Urinary bladder (tissue), 3 donors: ENCODE measurements at regions not wholly inside any gene's neighbourhood (a gene's known extent, or its start where the extent isn't known, plus 50 kb on each side); places are given as distances from the start of the nearest gene placed in this dataset.

Source experiments
- DNase-seq: peaks from one replicate; pipeline ENCODE4 v3.0.0-alpha.2; 2015; ENCODE audit errors: extremely low spot score
- H3K27ac ChIP-seq: one replicate; pipeline ENCODE4 v1.5.1; 2013; ENCODE audit warnings: low read depth, mild to moderate bottlenecking, moderate library complexity
- H3K36me3 ChIP-seq: one replicate; pipeline ENCODE4 v1.6.1; 2013; ENCODE audit warnings: mild to moderate bottlenecking, moderate library complexity; ENCODE audit not compliant: insufficient read depth
- H3K4me1 ChIP-seq: one replicate; pipeline ENCODE4 v1.6.1; 2013; ENCODE audit warnings: mild to moderate bottlenecking, moderate library complexity; ENCODE audit not compliant: insufficient read depth
- H3K4me3 ChIP-seq: one replicate; pipeline ENCODE4 v1.5.1; 2013; ENCODE audit warnings: low read depth, low read length
- WGBS: extraction: QIAGEN DNeasy Blood & Tissue Kit; methylation state at CpG from one replicate; pipeline ENCODE4 v1.1.7; 2013; 5-methylcytosine and 5-hydroxymethylcytosine counted together
- donor health status: healthy with polysubstance abuse.
- donor health status: healthy.

DNA sequence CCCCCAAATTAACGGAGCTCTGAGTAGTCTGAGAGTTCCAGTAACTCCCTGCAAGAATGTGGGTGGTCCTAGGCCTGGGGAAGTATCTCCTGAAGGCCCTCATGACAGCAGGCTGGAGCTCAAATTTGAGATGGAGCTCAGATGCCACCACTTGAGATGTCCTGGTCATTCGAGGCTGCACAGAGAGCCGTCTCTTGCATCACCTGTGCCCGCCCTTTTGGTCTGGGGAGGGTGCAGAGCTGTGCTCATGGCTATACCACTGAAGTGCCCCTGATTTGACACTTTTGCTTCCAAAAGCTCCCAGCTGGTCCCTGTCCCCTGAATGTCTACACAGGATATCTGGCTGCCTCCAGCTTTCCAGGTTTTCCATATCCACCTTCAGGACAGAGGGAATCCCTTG, 214.0 kb upstream of the B3GAT1 start:
- DNase-seq, result no peak
- WGBS, result 75% methylated on average over 4 of the region's 4 CpGs

DNA sequence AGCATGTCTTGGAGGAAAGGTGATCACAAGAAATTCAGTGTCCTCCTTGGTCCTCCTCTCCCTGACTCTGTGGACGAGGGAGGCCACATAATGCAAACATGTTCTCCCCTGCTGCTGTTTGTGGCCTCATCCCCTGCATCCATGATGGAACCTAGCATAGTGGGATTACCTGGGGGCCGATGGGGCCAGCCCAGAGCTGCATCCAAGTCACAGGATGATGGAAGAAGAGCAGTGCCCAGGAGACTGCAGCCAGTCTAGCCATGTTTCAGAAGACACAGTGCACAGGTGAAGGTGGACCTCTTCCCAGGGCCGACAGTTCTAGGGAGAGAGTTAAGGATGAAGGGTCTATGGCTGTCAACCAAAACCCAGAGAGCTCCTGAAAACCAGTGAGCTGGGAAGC, 213.6 kb upstream of the B3GAT1 start:
- Histone ChIP-seq H3K4me3 (no peak overlapping the region), H3K27ac (no peak overlapping the region), H3K36me3 (no peaks in the 10 kb centered on the region), H3K4me1 (no peaks in the 10 kb centered on the region)
- WGBS, result 78% methylated on average over 3 of the region's 3 CpGs
- DNase-seq, result no peak

More for the DNA sequence above, 214.0 kb upstream of the B3GAT1 start:
- Histone ChIP-seq H3K36me3 (no peaks in the 10 kb centered on the region), H3K4me3 (no peak overlapping the region), H3K27ac (no peak overlapping the region), H3K4me1 (no peaks in the 10 kb centered on the region)

DNA sequence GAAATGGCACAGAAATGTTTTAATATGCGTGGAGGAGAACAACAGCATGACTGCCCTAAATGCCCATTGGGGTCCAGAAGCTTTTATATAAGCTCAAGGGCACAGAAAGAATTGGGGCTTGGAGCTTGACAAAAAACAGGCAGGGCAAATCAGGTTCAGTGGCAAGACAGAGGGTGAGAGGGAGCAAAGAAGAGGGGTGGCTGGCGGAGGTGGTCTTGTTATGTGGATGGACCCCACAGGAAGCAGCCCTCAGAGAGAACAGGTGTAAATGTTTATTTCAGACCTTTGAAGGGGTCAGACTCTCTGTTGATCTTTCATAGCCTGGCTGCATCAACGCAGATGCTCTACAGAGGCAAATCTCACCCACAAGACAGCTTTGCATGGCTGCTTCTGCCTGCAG, 213.1 kb upstream of the B3GAT1 start:
- WGBS, result 77% methylated on average over 3 of the region's 3 CpGs
- Histone ChIP-seq H3K4me3 (no peak overlapping the region), H3K27ac (no peak overlapping the region), H3K36me3 (no peaks in the 10 kb centered on the region), H3K4me1 (no peaks in the 10 kb centered on the region)
- DNase-seq, result no peak

DNA sequence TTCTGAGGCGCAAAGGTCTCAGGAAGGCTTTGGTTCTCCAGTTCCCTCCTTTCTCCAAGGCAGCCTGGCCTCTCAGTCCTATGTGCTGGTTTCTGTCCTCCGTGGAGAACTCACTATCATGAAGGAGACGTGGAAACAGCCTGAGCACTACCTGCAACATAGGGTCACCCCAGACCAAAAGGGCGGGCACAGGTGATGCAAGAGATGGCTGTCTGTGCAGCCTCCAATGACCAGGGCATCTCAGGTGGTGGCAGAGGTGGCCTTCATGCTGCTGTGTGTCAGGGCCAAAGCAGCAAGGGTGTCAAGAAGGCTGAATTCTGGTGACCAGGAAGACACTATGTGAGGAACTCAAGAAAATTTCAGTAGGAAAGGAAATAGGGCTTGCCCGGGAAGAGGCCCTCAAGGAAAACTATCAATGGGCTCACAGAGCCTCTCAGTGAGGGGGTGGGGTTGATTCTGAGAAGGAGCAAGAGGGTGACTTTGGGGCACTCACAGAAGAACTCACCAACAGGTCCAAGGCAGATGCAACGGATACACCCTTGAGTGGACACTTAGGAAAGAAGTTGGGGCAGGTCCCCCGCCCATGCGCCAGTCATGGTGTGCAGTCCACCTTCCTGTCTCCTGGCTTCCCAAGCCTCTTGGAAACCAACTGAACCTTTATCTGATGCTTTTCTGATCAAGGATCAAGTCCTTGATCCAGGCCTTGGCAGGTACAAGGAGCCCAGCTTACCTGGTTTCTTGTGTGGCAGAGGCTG, 212.3 kb upstream of the B3GAT1 start:
- DNase-seq, result no peak

DNA sequence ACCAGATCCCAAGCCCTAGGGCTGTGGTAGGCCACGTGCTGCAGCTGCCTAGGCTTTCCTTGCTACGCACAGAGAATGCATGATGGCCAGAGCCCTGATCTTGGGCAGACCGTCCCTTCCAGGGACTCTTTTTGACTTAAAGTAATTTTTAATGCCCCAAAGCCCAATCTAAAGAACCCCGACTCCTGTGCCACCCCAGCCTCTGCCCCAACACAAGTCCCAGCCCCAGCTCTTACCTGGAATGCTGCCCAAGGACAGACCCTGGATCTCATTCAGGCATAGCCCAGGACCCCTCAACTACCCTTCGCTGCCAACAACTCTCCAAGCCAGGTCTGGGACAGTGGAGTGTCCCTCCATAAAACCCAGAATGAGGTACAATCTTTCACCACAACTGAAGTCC, 211.7 kb upstream of the B3GAT1 start:
- H3K4me1 ChIP-seq, result no peaks in the 10 kb centered on the region
- H3K4me3 ChIP-seq, result no peak overlapping the region
- WGBS, result 92% methylated on average over 5 of the region's 5 CpGs
- DNase-seq, result no peak
- no peak overlapping the region for H3K27ac ChIP-seq
- H3K36me3 ChIP-seq, result no peaks in the 10 kb centered on the region

More for the DNA sequence above, 212.3 kb upstream of the B3GAT1 start:
- no peaks in the 10 kb centered on the region for H3K4me1 ChIP-seq
- 86% methylated on average over 8 of the region's 8 CpGs for WGBS
- H3K4me3 ChIP-seq, result no peak overlapping the region
- H3K36me3 ChIP-seq, result no peaks in the 10 kb centered on the region
- H3K27ac ChIP-seq, result no peak overlapping the region

DNA sequence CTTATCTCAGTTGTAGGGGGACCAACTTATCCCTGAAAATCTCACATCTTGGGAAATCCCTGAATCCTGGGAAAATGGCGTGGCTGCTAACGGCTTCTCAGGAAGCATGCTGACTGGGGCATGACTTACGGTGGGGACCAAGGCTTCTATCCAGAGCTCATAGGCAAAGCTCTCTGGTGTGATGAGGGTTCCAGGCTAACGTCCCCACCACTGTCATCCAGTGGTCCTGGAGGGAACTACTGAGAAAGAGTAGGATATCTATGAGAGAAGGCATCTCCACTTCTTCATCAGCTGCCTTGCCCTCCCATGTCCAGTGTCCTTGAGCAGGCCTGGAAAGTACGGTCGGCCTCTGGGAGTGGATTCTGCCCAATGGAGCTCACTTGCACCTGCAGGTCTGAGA, 210.4 kb upstream of the B3GAT1 start:
- Histone ChIP-seq H3K27ac (no peak overlapping the region), H3K4me3 (no peak overlapping the region), H3K36me3 (no peaks in the 10 kb centered on the region), H3K4me1 (no peaks in the 10 kb centered on the region)
- WGBS, result 87% methylated on average over 6 of the region's 6 CpGs
- no peak for DNase-seq

DNA sequence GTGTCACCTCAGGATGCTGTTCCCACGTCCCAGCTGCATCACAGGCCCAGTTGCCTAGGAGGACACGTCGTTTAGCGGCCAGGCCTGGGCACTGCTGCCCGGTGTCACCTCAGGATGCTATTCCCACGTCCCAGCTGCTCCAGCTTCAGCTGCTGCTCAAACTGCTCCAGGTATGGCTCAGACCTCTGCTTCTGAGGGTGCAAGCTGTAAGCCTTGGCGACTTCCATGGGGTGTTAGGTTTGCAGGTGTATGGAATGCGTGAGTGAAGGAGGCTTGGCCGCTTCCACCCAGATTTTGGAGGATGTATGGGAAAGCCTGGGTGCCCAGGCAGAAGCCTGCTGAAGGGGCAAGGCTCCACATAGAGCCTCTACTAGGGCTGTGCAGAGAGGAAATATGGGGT, 205.3 kb upstream of the B3GAT1 start:
- H3K36me3 ChIP-seq, result no peaks in the 10 kb centered on the region
- no peaks in the 10 kb centered on the region for H3K4me1 ChIP-seq
- H3K4me3 ChIP-seq, result no peak overlapping the region
- no peak overlapping the region for H3K27ac ChIP-seq
- DNase-seq, result no peak
- 90% methylated on average over 9 of the region's 9 CpGs for WGBS

DNA sequence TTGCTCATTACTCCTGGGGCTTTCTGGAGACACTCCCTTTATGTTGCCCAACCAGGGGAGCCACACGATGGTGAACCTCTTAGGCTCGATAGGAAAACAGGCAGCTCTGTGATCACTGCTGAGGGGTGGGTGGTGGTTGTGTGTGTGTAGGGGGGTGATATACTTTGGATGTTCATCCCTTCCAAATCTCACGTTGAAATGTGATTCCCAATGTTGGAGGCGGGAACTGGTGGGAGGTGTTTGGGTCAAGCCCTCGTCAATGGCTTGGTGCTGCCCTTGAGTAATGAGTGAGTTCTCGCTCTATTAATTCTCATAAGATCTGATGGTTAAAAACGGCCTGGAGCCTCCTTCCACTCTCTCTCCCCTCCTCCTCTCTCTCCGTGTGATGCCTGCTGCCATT, 204.0 kb upstream of the B3GAT1 start:
- no peak for DNase-seq
- Histone ChIP-seq H3K4me3 (no peak overlapping the region), H3K27ac (no peak overlapping the region), H3K36me3 (no peaks in the 10 kb centered on the region), H3K4me1 (no peaks in the 10 kb centered on the region)
- 82% methylated on average over 8 of the region's 8 CpGs for WGBS

DNA sequence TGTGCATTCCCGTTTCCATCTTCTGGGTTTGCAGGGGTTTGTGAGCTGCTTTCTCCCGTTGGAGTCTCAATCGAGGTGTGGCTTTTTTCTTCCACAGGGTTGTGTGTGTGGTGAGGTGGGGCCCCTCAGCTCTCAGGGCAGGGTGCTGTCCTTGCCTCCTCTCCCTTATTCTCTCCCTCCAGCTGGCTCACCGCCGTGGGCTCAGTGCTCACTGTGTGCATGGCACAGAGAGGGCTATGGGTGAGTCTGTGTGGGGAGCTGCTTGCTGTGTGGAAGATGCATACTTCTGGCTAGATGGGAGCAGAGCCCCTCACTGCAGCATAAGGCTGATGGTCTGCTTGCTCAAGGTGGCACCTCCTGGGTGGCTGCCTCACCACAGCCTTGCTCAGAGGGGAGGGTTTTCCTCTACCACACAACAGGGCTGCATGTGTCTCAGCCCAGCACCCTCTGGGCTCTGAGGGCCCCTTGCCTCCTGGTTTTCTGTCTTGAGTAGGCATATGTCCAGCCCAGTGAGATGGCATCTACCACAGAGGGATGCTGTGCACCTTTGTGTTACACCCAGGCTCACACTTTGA, 203.1 kb upstream of the B3GAT1 start:
- Histone ChIP-seq H3K4me1 (no peaks in the 10 kb centered on the region), H3K36me3 (no peaks in the 10 kb centered on the region), H3K27ac (no peak overlapping the region), H3K4me3 (no peak overlapping the region)
- no peak for DNase-seq
- WGBS, result 66% methylated on average over 5 of the region's 5 CpGs

DNA sequence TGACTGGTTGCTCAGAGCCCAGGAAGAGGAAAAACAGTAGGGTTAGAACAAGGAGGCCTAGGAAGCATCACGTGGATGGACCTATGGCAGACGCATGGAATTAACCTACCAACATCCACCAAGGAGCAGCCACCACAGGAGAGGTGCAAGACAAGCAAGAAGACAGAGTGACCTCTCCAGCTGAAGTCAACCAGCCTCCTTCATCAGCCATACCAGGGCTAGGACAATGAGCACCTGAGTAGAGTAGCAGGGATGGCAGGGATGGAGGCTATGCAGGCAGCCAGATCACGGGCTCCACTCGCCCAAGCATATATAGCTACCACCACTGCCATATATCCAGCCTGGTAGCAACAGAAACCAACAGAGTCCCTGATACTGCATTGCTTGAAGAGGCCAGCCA, 202.1 kb upstream of the B3GAT1 start:
- no peak overlapping the region for H3K4me3 ChIP-seq
- H3K36me3 ChIP-seq, result no peaks in the 10 kb centered on the region
- 84% methylated on average over 4 of the region's 4 CpGs for WGBS

DNA sequence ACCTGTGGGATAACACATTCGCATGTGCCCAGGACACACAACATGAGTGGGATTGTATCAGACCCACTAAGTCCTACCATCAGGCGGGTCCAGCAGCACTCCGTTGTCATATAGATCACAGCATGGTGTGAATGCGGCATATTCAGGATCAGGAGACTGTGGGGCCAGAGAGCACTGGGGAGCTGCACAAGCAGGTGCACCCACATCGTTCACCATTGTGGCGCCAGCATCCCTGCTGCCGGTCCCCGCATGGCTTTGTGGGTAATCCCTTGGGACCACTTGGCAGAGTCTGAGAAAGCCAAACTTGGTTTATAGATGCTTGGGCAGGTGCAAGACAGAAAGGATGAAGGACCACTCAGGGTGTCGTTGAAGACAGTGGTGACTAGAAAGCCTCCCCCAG, 201.6 kb upstream of the B3GAT1 start:
- WGBS, result 96% methylated on average over 9 of the region's 9 CpGs
- no peak overlapping the region for H3K4me3 ChIP-seq
- DNase-seq, result no peak
- no peak overlapping the region for H3K27ac ChIP-seq
- H3K4me1 ChIP-seq, result no peaks in the 10 kb centered on the region
- no peaks in the 10 kb centered on the region for H3K36me3 ChIP-seq

More for the DNA sequence above, 202.1 kb upstream of the B3GAT1 start:
- no peak for DNase-seq
- Histone ChIP-seq H3K27ac (no peak overlapping the region), H3K4me1 (no peaks in the 10 kb centered on the region)

DNA sequence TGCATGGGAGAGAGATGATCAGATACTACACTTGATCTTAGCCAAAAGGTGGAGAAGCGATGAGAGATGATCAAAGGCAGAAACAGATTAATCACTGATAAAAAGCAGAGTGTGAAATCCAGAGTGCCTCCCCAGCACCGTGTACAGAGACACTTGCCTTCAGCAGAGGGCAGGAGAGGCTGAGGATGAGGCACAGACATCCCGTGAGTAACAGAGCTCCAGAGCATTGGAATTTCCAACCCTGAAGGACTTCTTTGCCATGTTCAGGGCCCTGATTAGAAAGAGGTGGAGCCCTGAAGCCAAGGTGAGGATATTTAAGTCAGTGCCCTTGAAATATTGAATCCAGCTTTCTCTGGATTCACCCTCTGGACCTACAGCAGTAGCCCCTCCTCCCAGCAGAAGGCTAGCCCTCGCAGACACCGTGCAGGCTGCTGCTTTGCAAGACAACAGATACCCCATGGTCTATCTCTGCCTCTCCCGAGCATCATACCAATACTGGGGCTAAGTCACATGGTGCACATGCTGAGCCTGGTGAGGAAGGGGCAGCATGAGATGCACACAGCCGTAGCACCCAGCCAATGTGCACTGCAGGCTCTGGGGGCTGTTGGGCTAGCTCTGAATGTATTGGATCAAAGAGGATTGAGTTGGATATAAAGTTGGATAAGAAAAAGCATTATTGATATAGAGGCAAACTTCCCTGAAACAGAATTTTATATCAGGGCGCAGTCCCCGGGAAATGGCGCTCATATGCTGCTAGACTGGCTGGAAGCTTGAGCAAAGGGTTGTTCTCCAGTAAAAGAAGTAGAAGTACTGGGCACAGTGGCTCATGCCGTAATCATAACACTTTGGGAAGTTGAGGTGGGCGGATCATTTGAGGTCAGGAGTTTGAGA, 200.3 kb upstream of the B3GAT1 start:
- Histone ChIP-seq H3K36me3 (no peaks in the 10 kb centered on the region), H3K27ac (no peak overlapping the region), H3K4me1 (no peaks in the 10 kb centered on the region), H3K4me3 (no peak overlapping the region)
- DNase-seq, result no peak
- 74% methylated on average over 12 of the region's 12 CpGs for WGBS

DNA sequence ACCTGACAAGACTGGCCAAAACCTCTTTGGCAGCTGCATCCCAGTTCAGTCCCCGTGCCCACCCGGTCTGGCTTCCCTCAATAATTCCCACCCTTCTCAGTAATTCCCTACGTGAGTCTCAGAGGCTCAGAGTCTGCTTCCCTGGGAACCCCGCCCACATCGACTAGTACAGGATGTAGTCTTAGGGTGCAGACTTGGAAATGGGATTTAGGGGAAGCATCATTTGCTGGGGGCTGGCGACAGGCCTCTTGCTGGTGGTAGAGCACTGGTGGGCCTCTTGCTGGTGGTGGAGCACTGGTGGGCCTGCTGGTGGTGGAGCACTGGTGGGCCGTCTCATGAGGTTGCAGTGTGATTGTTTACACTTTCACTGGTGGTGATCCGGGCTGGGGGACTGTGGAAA, 199.5 kb upstream of the B3GAT1 start:
- 79% methylated on average over 8 of the region's 8 CpGs for WGBS
- no peak overlapping the region for H3K27ac ChIP-seq
- H3K4me3 ChIP-seq, result no peak overlapping the region
- H3K36me3 ChIP-seq, result no peaks in the 10 kb centered on the region
- DNase-seq, result no peak
- no peaks in the 10 kb centered on the region for H3K4me1 ChIP-seq
